ENCODE measurements at regions not wholly inside any gene's neighbourhood (a gene's known extent, or its start where the extent isn't known, plus 50 kb on each side); places are given as distances from the start of the nearest gene placed in this dataset.

- CTCF ChIA-PET: no interaction called here
Observed at GRCh38 chr7:126305671-126306070, 947.1 kb downstream of the GRM8 start.

DNA sequence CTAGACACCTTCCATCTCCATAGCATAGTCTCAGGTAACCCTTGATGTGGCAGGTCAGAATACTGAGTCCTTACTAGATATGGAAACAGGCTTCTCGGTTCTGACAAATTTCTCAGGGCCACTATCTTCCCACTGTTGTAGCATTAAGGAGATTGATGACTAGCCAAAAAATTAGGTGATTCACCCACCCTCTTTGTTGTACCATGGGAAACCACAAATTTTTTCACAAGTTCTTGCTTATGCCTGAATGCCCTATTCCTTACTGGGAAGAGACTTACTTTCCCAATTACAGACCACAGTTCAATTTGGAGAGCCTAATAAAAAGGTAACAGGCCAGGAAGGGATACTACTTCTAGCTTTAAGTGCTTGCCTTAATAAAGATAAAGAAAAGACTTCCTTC, 948.8 kb downstream of the GRM8 start:
- H3K27ac ChIP-seq: no peak overlapping the region
- H3K4me1 ChIP-seq: no peaks in the 10 kb centered on the region
- TF ChIP-seq ZFP36 (IDR thresholded peaks at IDR 0.05; ENCODE audit: borderline replicate concordance, partially characterized antibody): no peak
- TF ChIP-seq SREBF2 (IDR thresholded peaks at IDR 0.05): no peak
- no peak for TF ChIP-seq HES2 (IDR thresholded peaks at IDR 0.05)
- TF ChIP-seq, protein P1, sequence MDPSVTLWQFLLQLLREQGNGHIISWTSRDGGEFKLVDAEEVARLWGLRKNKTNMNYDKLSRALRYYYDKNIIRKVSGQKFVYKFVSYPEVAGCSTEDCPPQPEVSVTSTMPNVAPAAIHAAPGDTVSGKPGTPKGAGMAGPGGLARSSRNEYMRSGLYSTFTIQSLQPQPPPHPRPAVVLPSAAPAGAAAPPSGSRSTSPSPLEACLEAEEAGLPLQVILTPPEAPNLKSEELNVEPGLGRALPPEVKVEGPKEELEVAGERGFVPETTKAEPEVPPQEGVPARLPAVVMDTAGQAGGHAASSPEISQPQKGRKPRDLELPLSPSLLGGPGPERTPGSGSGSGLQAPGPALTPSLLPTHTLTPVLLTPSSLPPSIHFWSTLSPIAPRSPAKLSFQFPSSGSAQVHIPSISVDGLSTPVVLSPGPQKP (IDR thresholded peaks at IDR 0.05; ENCODE audit: low read depth, low read length): no peak
- TF ChIP-seq RNF2 (IDR thresholded peaks at IDR 0.05; ENCODE audit: borderline replicate concordance, low read depth): no peak
- TF ChIP-seq BHLHE40 (IDR thresholded peaks at IDR 0.05; ENCODE audit: low read depth, low read length): no peak
- no peak for TF ChIP-seq CEBPB (IDR thresholded peaks at IDR 0.05)
- TF ChIP-seq CBX2 (IDR thresholded peaks at IDR 0.05; ENCODE audit: borderline replicate concordance, low read depth): no peak
- TF ChIP-seq ZC3H11A (IDR thresholded peaks at IDR 0.05): no peak
- TF ChIP-seq PHF8 (IDR thresholded peaks at IDR 0.05; ENCODE audit: borderline replicate concordance, low read depth): no peak
- no peaks in the 10 kb centered on the region for H3K9me3 ChIP-seq
- no peak overlapping the region for H3K4me3 ChIP-seq
- POLR2A ChIA-PET: no interaction called here
- ATAC-seq (no peak), FAIRE-seq (no peak), DNase-seq (ENCODE audit: low read depth in 1 of 2, low spot score in 1 of 2) (no peak)
- 13% methylated on average over 1 of the region's 1 CpG for WGBS (ENCODE audit: missing lambda C conversion rate)
- CTCF ChIA-PET: no interaction called here
- H3K4me2 ChIP-seq: no peak overlapping the region

More at GRCh38 chr7:126305671-126306070, 947.1 kb downstream of the GRM8 start:
- ATAC-seq: no peak
- Histone ChIP-seq H3K4me1 (no peaks in the 10 kb centered on the region), H3K4me3 (no peak overlapping the region), H3K9me3 (no peaks in the 10 kb centered on the region), H3K27ac (no peak overlapping the region), H3K4me2 (no peak overlapping the region)
- FAIRE-seq: no peak
- no peak for DNase-seq (ENCODE audit: low read depth in 1 of 2, low spot score in 1 of 2)
- POLR2A ChIA-PET: no interaction called here
- WGBS (ENCODE audit: missing lambda C conversion rate): 2% methylated on average over 1 of the region's 1 CpG
- no peak for TF ChIP-seq HES2 (IDR thresholded peaks at IDR 0.05)
- no peak for TF ChIP-seq FOSL2 (IDR thresholded peaks at IDR 0.05)
- TF ChIP-seq FOSL2 (CRISPR knock-in tag; IDR thresholded peaks at IDR 0.05): peak; percentile 33; the same call in 1 of the 2 replicates
- TF ChIP-seq KDM1A (IDR thresholded peaks at IDR 0.05; ENCODE audit: low read depth): no peak

DNA sequence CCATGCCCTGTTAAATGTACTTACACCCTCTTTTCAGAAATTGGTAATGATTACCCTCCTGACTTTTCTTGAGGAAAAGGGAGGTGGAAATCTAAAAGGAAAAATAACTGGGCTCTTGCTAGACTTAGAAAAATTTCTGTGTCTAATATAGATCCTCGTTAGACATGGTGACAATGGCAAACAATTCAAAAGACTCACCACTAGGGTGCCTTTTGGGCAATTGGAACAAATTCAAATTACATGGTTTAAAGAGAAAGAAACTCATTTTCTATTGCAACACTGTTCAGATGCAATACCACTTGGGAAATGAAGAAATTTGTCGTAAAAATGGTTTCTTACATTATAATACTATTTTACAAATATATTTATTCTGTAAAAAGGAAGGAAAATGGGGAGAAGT, 950.1 kb downstream of the GRM8 start:
- ChIA-PET POLR2A (no interaction called here), CTCF (no interaction called here)
- DNase-seq (ENCODE audit: low read depth in 1 of 2, low spot score in 1 of 2) (peak in 1 of 2 experiments; percentile 1), FAIRE-seq (no peak), ATAC-seq (no peak)
- H3K4me3 ChIP-seq: no peak overlapping the region
- H3K27ac ChIP-seq: no peak overlapping the region
- no peak for TF ChIP-seq FOXS1 (CRISPR knock-in tag; IDR thresholded peaks at IDR 0.05)
- TF ChIP-seq FOSL2 (IDR thresholded peaks at IDR 0.05): no peak
- TF ChIP-seq FOSL2 (CRISPR knock-in tag; IDR thresholded peaks at IDR 0.05): no peak
- no peak for TF ChIP-seq HOXA7 (CRISPR knock-in tag; IDR thresholded peaks at IDR 0.05)
- TF ChIP-seq, protein P2, sequence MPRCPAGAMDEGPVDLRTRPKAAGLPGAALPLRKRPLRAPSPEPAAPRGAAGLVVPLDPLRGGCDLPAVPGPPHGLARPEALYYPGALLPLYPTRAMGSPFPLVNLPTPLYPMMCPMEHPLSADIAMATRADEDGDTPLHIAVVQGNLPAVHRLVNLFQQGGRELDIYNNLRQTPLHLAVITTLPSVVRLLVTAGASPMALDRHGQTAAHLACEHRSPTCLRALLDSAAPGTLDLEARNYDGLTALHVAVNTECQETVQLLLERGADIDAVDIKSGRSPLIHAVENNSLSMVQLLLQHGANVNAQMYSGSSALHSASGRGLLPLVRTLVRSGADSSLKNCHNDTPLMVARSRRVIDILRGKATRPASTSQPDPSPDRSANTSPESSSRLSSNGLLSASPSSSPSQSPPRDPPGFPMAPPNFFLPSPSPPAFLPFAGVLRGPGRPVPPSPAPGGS (IDR thresholded peaks at IDR 0.05): no peak
- TF ChIP-seq EHMT2 (IDR thresholded peaks at IDR 0.05; ENCODE audit: low read depth): no peak
- no peak for TF ChIP-seq HES2 (IDR thresholded peaks at IDR 0.05)
- no peak for TF ChIP-seq BHLHE40 (IDR thresholded peaks at IDR 0.05; ENCODE audit: low read depth, low read length)
- TF ChIP-seq CHD2 (IDR thresholded peaks at IDR 0.05; ENCODE audit: low read length, partially characterized antibody): no peak
- TF ChIP-seq, protein P3, sequence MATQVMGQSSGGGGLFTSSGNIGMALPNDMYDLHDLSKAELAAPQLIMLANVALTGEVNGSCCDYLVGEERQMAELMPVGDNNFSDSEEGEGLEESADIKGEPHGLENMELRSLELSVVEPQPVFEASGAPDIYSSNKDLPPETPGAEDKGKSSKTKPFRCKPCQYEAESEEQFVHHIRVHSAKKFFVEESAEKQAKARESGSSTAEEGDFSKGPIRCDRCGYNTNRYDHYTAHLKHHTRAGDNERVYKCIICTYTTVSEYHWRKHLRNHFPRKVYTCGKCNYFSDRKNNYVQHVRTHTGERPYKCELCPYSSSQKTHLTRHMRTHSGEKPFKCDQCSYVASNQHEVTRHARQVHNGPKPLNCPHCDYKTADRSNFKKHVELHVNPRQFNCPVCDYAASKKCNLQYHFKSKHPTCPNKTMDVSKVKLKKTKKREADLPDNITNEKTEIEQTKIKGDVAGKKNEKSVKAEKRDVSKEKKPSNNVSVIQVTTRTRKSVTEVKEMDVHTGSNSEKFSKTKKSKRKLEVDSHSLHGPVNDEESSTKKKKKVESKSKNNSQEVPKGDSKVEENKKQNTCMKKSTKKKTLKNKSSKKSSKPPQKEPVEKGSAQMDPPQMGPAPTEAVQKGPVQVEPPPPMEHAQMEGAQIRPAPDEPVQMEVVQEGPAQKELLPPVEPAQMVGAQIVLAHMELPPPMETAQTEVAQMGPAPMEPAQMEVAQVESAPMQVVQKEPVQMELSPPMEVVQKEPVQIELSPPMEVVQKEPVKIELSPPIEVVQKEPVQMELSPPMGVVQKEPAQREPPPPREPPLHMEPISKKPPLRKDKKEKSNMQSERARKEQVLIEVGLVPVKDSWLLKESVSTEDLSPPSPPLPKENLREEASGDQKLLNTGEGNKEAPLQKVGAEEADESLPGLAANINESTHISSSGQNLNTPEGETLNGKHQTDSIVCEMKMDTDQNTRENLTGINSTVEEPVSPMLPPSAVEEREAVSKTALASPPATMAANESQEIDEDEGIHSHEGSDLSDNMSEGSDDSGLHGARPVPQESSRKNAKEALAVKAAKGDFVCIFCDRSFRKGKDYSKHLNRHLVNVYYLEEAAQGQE (IDR thresholded peaks at IDR 0.05): no peak
- TF ChIP-seq KDM5A (IDR thresholded peaks at IDR 0.05): no peak
- no peak for TF ChIP-seq ZNF302 (CRISPR knock-in tag; IDR thresholded peaks at IDR 0.05)
- TF ChIP-seq POLR2AphosphoS2 (conservative IDR thresholded peaks at IDR 0.05; ENCODE audit: low read length): no peak
- no peak for TF ChIP-seq CEBPB (IDR thresholded peaks at IDR 0.05)
- TF ChIP-seq RFX5 (IDR thresholded peaks at IDR 0.05): no peak
- TF ChIP-seq NR3C1 (IDR thresholded peaks at IDR 0.05): no peak
- H3K4me1 ChIP-seq: no peaks in the 10 kb centered on the region
- no peak overlapping the region for H3K4me2 ChIP-seq
- H3K9me3 ChIP-seq: no peaks in the 10 kb centered on the region
- WGBS (ENCODE audit: missing lambda C conversion rate): 1% methylated on average over 2 of the region's 2 CpGs
